ENCODE measurements at regions not wholly inside any gene's neighbourhood (a gene's known extent, or its start where the extent isn't known, plus 50 kb on each side); places are given as distances from the start of the nearest gene placed in this dataset.

DNA sequence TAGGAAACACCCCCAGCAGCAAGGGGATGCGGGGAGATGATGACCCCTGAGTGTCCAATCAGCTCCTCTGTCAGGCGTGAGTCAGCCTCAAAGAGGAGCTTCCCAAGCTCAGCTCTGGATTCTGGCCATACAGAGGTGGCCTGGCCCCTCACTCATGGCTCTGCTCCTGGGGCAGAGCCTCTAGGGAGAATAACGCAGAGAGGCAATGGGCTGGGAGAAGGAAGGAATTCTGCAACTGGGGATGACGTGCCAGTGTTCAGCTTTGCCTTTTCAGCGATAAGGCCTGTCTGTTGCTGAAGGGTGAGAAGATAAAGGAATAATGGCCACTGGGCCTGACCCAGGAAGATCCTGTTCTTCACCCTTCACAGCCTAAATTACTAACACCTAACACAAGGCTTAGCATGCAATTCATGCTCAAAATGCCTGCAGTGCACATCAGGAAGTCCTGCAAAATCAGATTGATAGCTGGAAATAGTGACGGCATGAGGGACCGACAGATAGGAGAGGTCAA, 92.2 kb downstream of the TBX19 start:
- no peaks in the 10 kb centered on the region for H3K4me1 ChIP-seq (ENCODE audit: control insufficient read depth, insufficient read depth, low read length)
- no peak for TF ChIP-seq BHLHE40 (IDR thresholded peaks at IDR 0.05; ENCODE audit: borderline replicate concordance in 1 of 2, low read depth in 2 of 2, low read length in 1 of 2)

GRCh38 chr1:168372307-168372706, 91.6 kb downstream of the TBX19 start:
- H3K36me3 ChIP-seq (ENCODE audit: control insufficient read depth in 2 of 2, insufficient read depth in 2 of 2, low read length in 1 of 2): no peaks in the 10 kb centered on the region
- no peak overlapping the region for H3K4me2 ChIP-seq (ENCODE audit: control insufficient read depth, insufficient read depth)
- FAIRE-seq (no peak), ATAC-seq (no peak), DNase-seq (ENCODE audit: low read depth, low spot score) (no peak)
- in situ Hi-C loops (cut with MboI) (no loop called here), intact Hi-C loops (cut with micrococcal nuclease; ENCODE audit: unreplicated experiment) (no loop called here)
- H3K4me3 ChIP-seq: no peak overlapping the region
- 33% methylated on average over 4 of the region's 4 CpGs for WGBS (ENCODE audit: insufficient coverage, insufficient replicate concordance, low lambda C conversion rate, missing lambda C conversion rate)
- no peak overlapping the region for H2AFZ ChIP-seq (ENCODE audit: control insufficient read depth, low read depth, low read length)
- H3K79me2 ChIP-seq (ENCODE audit: control insufficient read depth, insufficient read depth, low read length): no peaks in the 10 kb centered on the region
- RAD21 ChIA-PET (ENCODE audit: unreplicated experiment): no interaction called here
- CTCF ChIA-PET: interaction anchor here (3.1 kb wide), 1 partner anchor 30 kb away, joined by 16 read pairs; no protein-coding TSS in a partner anchor
- BruUV-seq (replicated peaks): no TSS peak
- H3K4me1 ChIP-seq (ENCODE audit: control insufficient read depth, insufficient read depth, low read length): no peaks in the 10 kb centered on the region
- no peaks in the 10 kb centered on the region for H3K9me3 ChIP-seq (replicated peaks; ENCODE audit: control insufficient read depth, insufficient read depth, low read length)
- POLR2A ChIA-PET: no interaction called here
- H4K20me1 ChIP-seq (ENCODE audit: control insufficient read depth, insufficient read depth): no peaks in the 10 kb centered on the region; the same call in 1 of the 2 replicates
- H3K27me3 ChIP-seq (replicated peaks in 1 of 2; ENCODE audit: control insufficient read depth in 2 of 2, insufficient read depth in 2 of 2, low read length in 1 of 2): 0 out of 4 replicates have a peak, but pooled peaks cover 0 to 2% of the 10 kb centered on the region in 2 experiments
- no peak overlapping the region for H3K9ac ChIP-seq (ENCODE audit: control insufficient read depth, insufficient read depth, low read length)
- H3K27ac ChIP-seq (ENCODE audit: control insufficient read depth, insufficient read depth): no peak overlapping the region
- SMC1A ChIA-PET (ENCODE audit: uncharacterized antibody, unreplicated experiment): interaction anchor here (0.9 to 1.3 kb wide), 2 partner anchors 37 to 402 kb away, joined by 3 read pairs; no protein-coding TSS in a partner anchor
- no peak for TF ChIP-seq CHD4 (IDR thresholded peaks at IDR 0.05)
- no peak for TF ChIP-seq TBL1XR1 (IDR thresholded peaks at IDR 0.05; ENCODE audit: low read depth, low read length)
- no peak for TF ChIP-seq JUNB (IDR thresholded peaks at IDR 0.05)
- TF ChIP-seq TCF7 (IDR thresholded peaks at IDR 0.05; ENCODE audit: borderline replicate concordance): no peak
- no peak for TF ChIP-seq SMAD1 (IDR thresholded peaks at IDR 0.05; ENCODE audit: low read depth, partially characterized antibody)
- TF ChIP-seq MEF2B (IDR thresholded peaks at IDR 0.05; ENCODE audit: partially characterized antibody, poor library complexity, severe bottlenecking): no peak
- TF ChIP-seq, protein P1, sequence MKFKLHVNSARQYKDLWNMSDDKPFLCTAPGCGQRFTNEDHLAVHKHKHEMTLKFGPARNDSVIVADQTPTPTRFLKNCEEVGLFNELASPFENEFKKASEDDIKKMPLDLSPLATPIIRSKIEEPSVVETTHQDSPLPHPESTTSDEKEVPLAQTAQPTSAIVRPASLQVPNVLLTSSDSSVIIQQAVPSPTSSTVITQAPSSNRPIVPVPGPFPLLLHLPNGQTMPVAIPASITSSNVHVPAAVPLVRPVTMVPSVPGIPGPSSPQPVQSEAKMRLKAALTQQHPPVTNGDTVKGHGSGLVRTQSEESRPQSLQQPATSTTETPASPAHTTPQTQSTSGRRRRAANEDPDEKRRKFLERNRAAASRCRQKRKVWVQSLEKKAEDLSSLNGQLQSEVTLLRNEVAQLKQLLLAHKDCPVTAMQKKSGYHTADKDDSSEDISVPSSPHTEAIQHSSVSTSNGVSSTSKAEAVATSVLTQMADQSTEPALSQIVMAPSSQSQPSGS (IDR thresholded peaks at IDR 0.05; ENCODE audit: low read length): no peak
- TF ChIP-seq HDAC6 (IDR thresholded peaks at IDR 0.05; ENCODE audit: unreplicated experiment): no peak
- no peak for TF ChIP-seq YBX1 (IDR thresholded peaks at IDR 0.05)
- no peak for TF ChIP-seq CHD2 (IDR thresholded peaks at IDR 0.05; ENCODE audit: borderline replicate concordance, low read depth, low read length)
- TF ChIP-seq SMC3 (IDR thresholded peaks at IDR 0.05; ENCODE audit: borderline replicate concordance, low read length): no peak
- TF ChIP-seq, protein P2, sequence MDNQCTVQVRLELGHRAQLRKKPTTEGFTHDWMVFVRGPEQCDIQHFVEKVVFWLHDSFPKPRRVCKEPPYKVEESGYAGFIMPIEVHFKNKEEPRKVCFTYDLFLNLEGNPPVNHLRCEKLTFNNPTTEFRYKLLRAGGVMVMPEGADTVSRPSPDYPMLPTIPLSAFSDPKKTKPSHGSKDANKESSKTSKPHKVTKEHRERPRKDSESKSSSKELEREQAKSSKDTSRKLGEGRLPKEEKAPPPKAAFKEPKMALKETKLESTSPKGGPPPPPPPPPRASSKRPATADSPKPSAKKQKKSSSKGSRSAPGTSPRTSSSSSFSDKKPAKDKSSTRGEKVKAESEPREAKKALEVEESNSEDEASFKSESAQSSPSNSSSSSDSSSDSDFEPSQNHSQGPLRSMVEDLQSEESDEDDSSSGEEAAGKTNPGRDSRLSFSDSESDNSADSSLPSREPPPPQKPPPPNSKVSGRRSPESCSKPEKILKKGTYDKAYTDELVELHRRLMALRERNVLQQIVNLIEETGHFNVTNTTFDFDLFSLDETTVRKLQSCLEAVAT (IDR thresholded peaks at IDR 0.05): no peak
- no peak for TF ChIP-seq STAT1 (conservative IDR thresholded peaks at IDR 0.05)
- TF ChIP-seq RFX5 (IDR thresholded peaks at IDR 0.05; ENCODE audit: low read depth, low read length): no peak
- no peak for TF ChIP-seq FOS (IDR thresholded peaks at IDR 0.05; ENCODE audit: borderline replicate concordance, extremely low read depth, insufficient read length)

More for the DNA sequence above, 92.2 kb downstream of the TBX19 start:
- ChIA-PET POLR2A (no interaction called here), CTCF (interaction anchor here (3.1 kb wide), 1 partner anchor 30 kb away, joined by 16 read pairs; no protein-coding TSS in a partner anchor), SMC1A (ENCODE audit: uncharacterized antibody, unreplicated experiment) (interaction anchor here (0.8 to 1.3 kb wide), 3 partner anchors 37 to 402 kb away, joined by 3 read pairs; no protein-coding TSS in a partner anchor), RAD21 (ENCODE audit: unreplicated experiment) (no interaction called here)
- intact Hi-C loops (cut with micrococcal nuclease; ENCODE audit: unreplicated experiment) (no loop called here), in situ Hi-C loops (cut with MboI) (no loop called here)
- no peak for DNase-seq (ENCODE audit: low read depth, low spot score)
- BruUV-seq (replicated peaks): no TSS peak
- Histone ChIP-seq H3K36me3 (ENCODE audit: control insufficient read depth in 2 of 2, insufficient read depth in 2 of 2, low read length in 1 of 2) (no peaks in the 10 kb centered on the region), H3K27ac (ENCODE audit: control insufficient read depth, insufficient read depth) (no peak overlapping the region), H3K27me3 (replicated peaks in 1 of 2; ENCODE audit: control insufficient read depth in 2 of 2, insufficient read depth in 2 of 2, low read length in 1 of 2) (no peaks in the 10 kb centered on the region), H3K79me2 (ENCODE audit: control insufficient read depth, insufficient read depth, low read length) (no peaks in the 10 kb centered on the region), H2AFZ (ENCODE audit: control insufficient read depth, low read depth, low read length) (no peak overlapping the region), H3K9me3 (replicated peaks; ENCODE audit: control insufficient read depth, insufficient read depth, low read length) (no peaks in the 10 kb centered on the region), H3K9ac (ENCODE audit: control insufficient read depth, insufficient read depth, low read length) (no peak overlapping the region), H3K4me2 (ENCODE audit: control insufficient read depth, insufficient read depth) (no peak overlapping the region), H3K4me3 (no peak overlapping the region), H4K20me1 (ENCODE audit: control insufficient read depth, insufficient read depth) (no peaks in the 10 kb centered on the region; the same call in 1 of the 2 replicates)
- 57% methylated on average over 7 of the region's 7 CpGs for WGBS (ENCODE audit: insufficient coverage, insufficient replicate concordance, low lambda C conversion rate, missing lambda C conversion rate)
- no peak for ATAC-seq
- no peak for FAIRE-seq

Data from GM12878 (cell line).